ENCODE measurements at regions not wholly inside any gene's neighbourhood (a gene's known extent, or its start where the extent isn't known, plus 50 kb on each side); places are given as distances from the start of the nearest gene placed in this dataset.

DNA sequence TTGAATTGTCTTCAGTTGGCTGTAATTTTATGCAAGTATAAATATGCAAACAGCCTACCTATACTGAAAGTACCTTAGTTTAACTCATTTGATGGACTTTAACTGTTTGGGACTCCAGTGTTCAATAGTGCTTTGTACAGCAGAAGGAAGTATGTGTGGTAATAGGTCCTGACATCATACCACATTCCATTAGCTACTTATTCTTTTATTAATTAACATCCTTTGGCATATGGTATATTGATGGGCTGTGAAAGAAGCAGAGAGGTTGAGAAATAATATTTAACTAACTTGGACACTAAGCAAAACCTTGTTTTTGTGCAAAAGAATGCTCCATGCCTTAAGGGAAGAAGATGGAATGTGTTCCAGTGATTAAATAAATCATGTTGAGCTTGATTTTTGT, 97.6 kb upstream of the SEMA6A start:
- H3K4me3 ChIP-seq (ENCODE audit: low read depth, low read length): no peak overlapping the region
- TF ChIP-seq, protein P1, sequence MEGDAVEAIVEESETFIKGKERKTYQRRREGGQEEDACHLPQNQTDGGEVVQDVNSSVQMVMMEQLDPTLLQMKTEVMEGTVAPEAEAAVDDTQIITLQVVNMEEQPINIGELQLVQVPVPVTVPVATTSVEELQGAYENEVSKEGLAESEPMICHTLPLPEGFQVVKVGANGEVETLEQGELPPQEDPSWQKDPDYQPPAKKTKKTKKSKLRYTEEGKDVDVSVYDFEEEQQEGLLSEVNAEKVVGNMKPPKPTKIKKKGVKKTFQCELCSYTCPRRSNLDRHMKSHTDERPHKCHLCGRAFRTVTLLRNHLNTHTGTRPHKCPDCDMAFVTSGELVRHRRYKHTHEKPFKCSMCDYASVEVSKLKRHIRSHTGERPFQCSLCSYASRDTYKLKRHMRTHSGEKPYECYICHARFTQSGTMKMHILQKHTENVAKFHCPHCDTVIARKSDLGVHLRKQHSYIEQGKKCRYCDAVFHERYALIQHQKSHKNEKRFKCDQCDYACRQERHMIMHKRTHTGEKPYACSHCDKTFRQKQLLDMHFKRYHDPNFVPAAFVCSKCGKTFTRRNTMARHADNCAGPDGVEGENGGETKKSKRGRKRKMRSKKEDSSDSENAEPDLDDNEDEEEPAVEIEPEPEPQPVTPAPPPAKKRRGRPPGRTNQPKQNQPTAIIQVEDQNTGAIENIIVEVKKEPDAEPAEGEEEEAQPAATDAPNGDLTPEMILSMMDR (IDR thresholded peaks at IDR 0.05; ENCODE audit: low read depth, low read length): no peak

DNA sequence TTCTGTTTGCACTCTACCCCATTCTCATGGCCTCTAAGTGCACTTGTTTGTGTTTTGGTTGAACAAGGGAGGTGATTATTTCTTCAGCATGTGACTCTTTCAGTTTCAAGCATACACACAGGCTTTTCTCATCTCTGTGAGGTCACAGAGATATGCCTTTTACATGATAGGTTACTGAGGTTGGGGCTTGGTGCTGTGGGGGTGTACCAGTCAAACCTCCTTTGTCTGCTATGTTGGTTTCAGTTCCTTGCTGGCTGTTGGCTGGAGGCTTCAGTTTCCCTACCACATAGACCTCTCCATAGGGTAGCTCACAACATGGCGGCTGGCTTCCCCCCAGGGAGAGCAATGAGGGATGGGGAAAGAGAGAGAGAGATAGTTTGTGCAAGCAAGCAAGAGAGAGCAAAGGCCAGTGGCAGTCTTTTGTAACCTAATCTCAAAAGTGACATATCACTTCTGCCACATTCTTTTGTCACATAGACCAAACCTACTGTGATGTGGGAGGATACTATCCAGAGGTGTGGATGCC, 96.7 kb upstream of the SEMA6A start:
- no peak overlapping the region for H3K4me3 ChIP-seq (ENCODE audit: low read depth, low read length)
- TF ChIP-seq, protein P1 (IDR thresholded peaks at IDR 0.05; ENCODE audit: low read depth, low read length): no peak

DNA sequence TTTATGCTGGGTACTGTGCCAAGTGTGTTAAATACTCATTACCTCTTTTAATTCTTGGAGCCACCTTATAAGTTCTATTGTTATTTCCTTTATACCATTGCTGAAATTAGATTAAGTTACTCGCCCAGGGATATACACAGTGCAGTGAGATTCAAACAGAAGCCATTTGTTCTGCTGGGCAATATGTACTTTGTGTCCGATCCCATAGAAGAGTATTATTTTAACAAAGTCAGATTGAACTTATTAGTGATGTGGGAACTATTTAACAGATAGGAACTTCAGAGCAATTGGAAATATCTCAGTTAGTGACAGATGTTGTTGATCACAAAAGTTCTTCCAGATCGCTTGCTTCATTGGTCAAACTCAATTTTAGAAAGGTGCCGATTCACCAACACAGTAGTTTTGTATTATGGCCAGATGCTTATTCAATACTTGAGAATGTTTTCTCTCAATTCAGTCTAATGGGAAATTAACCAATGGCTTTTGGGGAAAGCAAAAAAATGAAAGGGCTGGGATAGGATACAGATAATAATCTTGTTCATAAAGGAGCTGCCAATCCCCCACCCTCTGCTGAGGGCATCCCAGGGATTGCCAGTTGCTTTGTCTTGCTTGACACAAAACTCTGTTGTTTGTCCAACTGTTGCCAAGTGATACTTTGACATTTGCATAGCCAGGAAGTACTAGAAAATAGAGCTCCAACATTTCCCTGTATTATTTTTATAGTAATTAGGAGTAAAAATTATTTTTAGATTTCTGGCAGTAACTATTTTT, 94.8 kb upstream of the SEMA6A start:
- TF ChIP-seq, protein P1 (IDR thresholded peaks at IDR 0.05; ENCODE audit: low read depth, low read length): no peak
- no peak overlapping the region for H3K4me3 ChIP-seq (ENCODE audit: low read depth, low read length)

DNA sequence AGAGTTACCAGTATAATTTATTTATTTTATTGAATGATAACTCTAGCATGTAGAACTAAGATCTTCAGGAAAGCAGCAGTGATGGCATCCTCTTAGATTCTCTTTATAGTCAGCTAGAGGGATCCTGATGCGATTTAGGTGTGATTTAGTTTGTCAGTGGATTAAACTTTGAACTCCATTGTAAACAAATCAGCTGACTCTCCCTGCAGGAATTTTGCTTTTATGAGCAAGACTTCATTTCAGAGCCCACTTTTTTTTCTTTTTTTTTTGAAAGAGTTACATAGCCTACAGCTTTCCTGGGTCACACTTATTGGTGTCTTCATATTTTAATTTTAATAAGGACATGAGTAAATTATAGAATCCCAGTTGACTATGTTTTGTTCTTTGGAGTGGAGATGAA, 93.8 kb upstream of the SEMA6A start:
- TF ChIP-seq, protein P1 (IDR thresholded peaks at IDR 0.05; ENCODE audit: low read depth, low read length): no peak
- H3K4me3 ChIP-seq (ENCODE audit: low read depth, low read length): no peak overlapping the region

DNA sequence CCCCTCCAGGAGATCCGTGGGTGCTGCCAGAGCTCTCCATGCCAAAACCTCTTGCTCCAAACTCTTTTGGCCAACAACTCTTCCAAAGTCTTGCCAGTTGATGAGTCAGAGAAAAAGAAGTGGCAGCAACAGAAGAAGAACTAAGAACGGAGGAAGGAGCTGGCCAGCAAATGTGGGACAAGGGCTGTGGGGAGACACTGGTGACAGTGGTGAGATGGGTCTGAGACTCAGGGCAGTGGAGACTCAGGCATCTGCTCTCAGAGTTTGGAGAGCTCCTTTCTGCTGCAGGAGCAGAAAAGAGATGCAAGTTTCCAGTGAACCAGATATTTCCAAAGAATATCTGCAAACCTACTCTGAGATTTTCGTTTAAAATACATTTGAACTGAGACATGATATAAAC, 92.3 kb upstream of the SEMA6A start:
- TF ChIP-seq, protein P1 (IDR thresholded peaks at IDR 0.05; ENCODE audit: low read depth, low read length): no peak
- no peak overlapping the region for H3K4me3 ChIP-seq (ENCODE audit: low read depth, low read length)

DNA sequence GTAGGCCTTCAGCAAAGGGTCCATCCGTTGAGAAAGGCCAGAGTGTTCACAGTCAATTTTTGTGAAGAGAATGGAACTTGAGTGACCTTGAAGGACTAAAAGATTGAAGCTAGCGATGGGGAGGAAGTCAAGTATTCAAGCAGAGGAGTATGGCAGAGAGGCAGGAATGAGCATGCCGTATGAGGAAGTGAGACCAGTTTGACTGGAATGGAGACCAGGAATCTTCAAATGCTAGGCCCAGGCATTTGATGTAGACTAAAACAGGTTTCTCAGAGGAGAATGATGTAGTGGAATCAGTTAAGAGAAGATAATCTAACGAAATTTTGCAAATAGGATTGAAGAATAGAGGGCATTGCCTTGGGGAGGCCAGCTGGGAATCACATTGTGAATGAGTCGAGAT, 90.4 kb upstream of the SEMA6A start:
- TF ChIP-seq, protein P1 (IDR thresholded peaks at IDR 0.05; ENCODE audit: low read depth, low read length): no peak
- H3K4me3 ChIP-seq (ENCODE audit: low read depth, low read length): no peak overlapping the region

DNA sequence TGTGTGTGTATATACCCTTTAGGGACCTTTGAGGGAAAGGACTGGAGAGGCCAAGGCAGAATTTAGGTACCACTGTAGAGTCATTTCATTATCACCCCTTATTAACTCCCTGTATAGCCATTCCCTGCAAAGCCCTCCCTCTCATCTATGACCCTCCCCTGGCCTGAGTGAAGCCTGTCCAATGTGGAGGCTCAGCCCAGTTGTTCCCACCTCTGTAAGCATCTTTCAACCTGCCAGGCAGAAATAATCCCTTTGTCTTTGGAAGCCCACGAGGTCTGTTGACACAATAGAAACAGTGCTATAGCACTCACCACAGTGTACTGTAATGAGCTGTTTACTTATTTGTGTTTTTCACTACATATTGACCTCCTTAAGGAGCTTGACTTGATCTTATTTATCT, 88.5 kb upstream of the SEMA6A start:
- no peak overlapping the region for H3K4me3 ChIP-seq (ENCODE audit: low read depth, low read length)
- TF ChIP-seq, protein P1 (IDR thresholded peaks at IDR 0.05; ENCODE audit: low read depth, low read length): no peak

All from WI38 (cell line).